Kidney (tissue), 13 donors: ENCODE measurements at regions not wholly inside any gene's neighbourhood (a gene's known extent, or its start where the extent isn't known, plus 50 kb on each side); places are given as distances from the start of the nearest gene placed in this dataset.

Experiments
- DNase-seq, 5 donors: peaks; one replicate each; pipeline ENCODE4 v3.0.0-alpha.2; 2013 to 2020
- FAIRE-seq: peaks from 2 replicates; lab custom pipeline; 2012; peaks lifted over from hg19 to GRCh38; lab: Jason Lieb, UNC
- H3K27ac ChIP-seq, 2 donors: one replicate each; pipeline ENCODE4 v1.7.0; 2013; ENCODE audit warnings: low read depth in 2 of 2, low read length in 2 of 2, inconsistent platforms in 1 of 2
- H3K27me3 ChIP-seq: one replicate; pipeline ENCODE4 v1.7.1; 2013; ENCODE audit warnings: low read length, inconsistent platforms; ENCODE audit not compliant: control insufficient read depth, insufficient read depth
- H3K36me3 ChIP-seq, 3 donors: one replicate each; pipeline versions ENCODE4 v1.7.0 to v1.7.1; 2013; ENCODE audit warnings: low read length in 3 of 3, control low read depth in 1 of 3, inconsistent platforms in 1 of 3; ENCODE audit not compliant: insufficient read depth in 3 of 3, control insufficient read depth in 2 of 3
- H3K4me1 ChIP-seq, 3 donors: one replicate each; pipeline versions ENCODE4 v1.7.0 to v1.7.1; 2013; ENCODE audit warnings: low read length in 3 of 3, inconsistent platforms in 1 of 3, low read depth in 1 of 3; ENCODE audit not compliant: control insufficient read depth in 2 of 3, insufficient read depth in 2 of 3
- H3K4me3 ChIP-seq, 3 donors: one replicate each; pipeline versions ENCODE4 v1.7.0 to v1.8.1; 2013; ENCODE audit warnings: low read length in 3 of 3, control low read depth in 1 of 3, inconsistent platforms in 1 of 3
- H3K9ac ChIP-seq, 3 donors: one replicate each; pipeline versions ENCODE4 v1.7.0 to v1.7.1; 2013; ENCODE audit warnings: low read length in 3 of 3, control low read depth in 1 of 3, inconsistent platforms in 1 of 3
- H3K9me3 ChIP-seq, 3 donors: one replicate each; pipeline versions ENCODE4 v1.7.0 to v1.7.1; 2013; ENCODE audit warnings: low read length in 3 of 3, control low read depth in 1 of 3, inconsistent platforms in 1 of 3; ENCODE audit not compliant: control insufficient read depth in 2 of 3, insufficient read depth in 1 of 3
- intact Hi-C: fragments of 100-400 bp; cut with DNase I; formaldehyde crosslinking; loops from one replicate; pipeline ENCODE4 v1.11.1; 2022
- TF ChIP-seq, protein P1 (sequence below): IDR thresholded peaks from 3 replicates; pipeline ENCODE4 v1.5.1; 2012; ENCODE audit warnings: mild to moderate bottlenecking, moderate library complexity, borderline replicate concordance; ENCODE audit not compliant: insufficient read depth; ENCODE audit errors: extremely low read depth
- donor health status: control.
- donor health status: control.
- donor health status: control.
- donor health status: control.
- donor health status: control.
- donor health status: DM: yes; HTN: yes; CAD: no.
- donor health status: Normal renal cell carcinoma (clear cell type).

DNA sequence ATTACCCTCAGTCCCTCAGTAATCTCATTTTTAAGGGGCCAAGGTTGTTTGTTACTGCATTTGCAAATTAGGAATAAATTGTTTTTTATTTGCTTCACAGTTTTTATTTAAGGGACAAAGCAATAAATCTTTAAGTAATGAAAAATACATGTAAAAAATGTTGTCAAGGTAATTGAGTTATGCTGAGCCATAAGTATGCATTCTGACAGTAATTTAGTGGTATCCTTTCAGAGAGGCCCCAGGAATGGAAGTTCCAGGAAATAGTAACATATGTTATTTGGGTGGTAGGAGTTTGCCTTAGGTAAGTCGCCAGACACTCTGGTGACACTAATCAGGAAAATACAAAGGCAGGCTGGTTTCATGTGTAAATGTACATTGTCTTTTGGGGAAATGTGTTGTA, 1787.9 kb upstream of the WWC1 start:
- Histone ChIP-seq H3K9ac (no peak overlapping the region), H3K36me3 (no peaks in the 10 kb centered on the region), H3K9me3 (no peaks in the 10 kb centered on the region), H3K27me3 (no peaks in the 10 kb centered on the region), H3K4me1 (no peaks in the 10 kb centered on the region), H3K27ac (no peak overlapping the region), H3K4me3 (no peak overlapping the region)
- TF ChIP-seq, protein P1, sequence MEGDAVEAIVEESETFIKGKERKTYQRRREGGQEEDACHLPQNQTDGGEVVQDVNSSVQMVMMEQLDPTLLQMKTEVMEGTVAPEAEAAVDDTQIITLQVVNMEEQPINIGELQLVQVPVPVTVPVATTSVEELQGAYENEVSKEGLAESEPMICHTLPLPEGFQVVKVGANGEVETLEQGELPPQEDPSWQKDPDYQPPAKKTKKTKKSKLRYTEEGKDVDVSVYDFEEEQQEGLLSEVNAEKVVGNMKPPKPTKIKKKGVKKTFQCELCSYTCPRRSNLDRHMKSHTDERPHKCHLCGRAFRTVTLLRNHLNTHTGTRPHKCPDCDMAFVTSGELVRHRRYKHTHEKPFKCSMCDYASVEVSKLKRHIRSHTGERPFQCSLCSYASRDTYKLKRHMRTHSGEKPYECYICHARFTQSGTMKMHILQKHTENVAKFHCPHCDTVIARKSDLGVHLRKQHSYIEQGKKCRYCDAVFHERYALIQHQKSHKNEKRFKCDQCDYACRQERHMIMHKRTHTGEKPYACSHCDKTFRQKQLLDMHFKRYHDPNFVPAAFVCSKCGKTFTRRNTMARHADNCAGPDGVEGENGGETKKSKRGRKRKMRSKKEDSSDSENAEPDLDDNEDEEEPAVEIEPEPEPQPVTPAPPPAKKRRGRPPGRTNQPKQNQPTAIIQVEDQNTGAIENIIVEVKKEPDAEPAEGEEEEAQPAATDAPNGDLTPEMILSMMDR: no peak
- DNase-seq: no peak
- no peak for FAIRE-seq
- intact Hi-C loops: no loop called here

DNA sequence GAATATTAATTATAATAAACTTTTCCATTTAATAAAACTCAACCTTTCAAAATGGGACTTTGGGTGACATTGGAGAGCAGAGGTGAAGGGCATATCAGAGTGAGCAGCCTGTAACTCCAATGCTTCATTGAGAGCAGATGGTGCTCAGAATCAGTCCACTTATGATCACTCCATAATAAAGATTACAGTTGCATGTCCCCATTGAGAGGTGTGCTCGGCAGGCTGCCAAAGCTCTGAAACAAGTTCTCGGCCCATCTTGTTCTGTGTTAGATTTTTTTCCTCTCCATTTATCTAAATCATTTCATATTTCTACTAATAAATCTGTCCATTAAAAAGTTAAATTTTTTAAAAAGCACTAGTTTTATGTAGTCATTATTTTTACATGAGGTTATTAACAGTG, 1786.4 kb upstream of the WWC1 start:
- FAIRE-seq (no peak), DNase-seq (no peak)
- Histone ChIP-seq H3K9me3 (no peaks in the 10 kb centered on the region), H3K27me3 (no peaks in the 10 kb centered on the region), H3K27ac (no peak overlapping the region), H3K36me3 (no peaks in the 10 kb centered on the region), H3K4me3 (no peak overlapping the region), H3K9ac (no peak overlapping the region), H3K4me1 (no peaks in the 10 kb centered on the region)
- intact Hi-C loops: no loop called here
- TF ChIP-seq, protein P1: no peak

GRCh38 chr5:166505544-166505943, 1785.9 kb upstream of the WWC1 start:
- FAIRE-seq: no peak
- Histone ChIP-seq H3K36me3 (no peaks in the 10 kb centered on the region), H3K9ac (no peak overlapping the region), H3K4me1 (no peaks in the 10 kb centered on the region), H3K4me3 (no peak overlapping the region), H3K9me3 (no peaks in the 10 kb centered on the region), H3K27ac (no peak overlapping the region), H3K27me3 (no peaks in the 10 kb centered on the region)
- no peak for DNase-seq
- TF ChIP-seq, protein P1: no peak
- intact Hi-C loops: no loop called here

DNA sequence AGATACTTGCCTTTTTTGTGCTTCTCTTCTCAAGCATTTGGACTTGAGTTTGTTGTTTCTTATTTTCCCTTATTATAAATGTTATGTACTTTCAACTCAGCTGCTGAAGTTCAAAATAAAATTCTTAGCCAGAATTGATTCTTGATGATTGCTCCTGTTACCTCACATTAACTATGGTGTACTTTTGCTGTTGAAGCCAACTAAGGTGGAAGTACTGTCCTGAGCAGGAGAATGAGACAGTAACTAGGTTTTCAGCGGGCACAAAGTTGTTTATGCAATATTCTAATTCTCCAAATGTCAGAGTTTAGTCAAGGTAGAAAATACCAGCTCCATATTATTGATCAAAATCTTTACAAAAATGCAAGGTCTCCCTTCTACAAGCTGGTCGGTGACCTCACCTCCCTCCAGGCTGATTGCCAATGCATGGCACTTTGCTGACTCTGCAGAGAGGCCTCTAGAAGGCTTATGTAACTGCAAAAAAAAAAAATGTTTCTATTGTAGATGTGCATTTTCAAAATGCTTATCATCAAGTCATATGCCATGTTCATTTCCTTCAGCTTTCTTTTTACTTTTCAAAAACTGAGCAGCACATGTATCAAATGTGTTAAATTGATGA, 1783.5 kb upstream of the WWC1 start:
- Histone ChIP-seq H3K4me1 (no peaks in the 10 kb centered on the region), H3K27me3 (no peaks in the 10 kb centered on the region), H3K9ac (no peak overlapping the region), H3K27ac (no peak overlapping the region), H3K4me3 (no peak overlapping the region), H3K9me3 (no peaks in the 10 kb centered on the region), H3K36me3 (no peaks in the 10 kb centered on the region)
- TF ChIP-seq, protein P1: no peak
- DNase-seq (no peak), FAIRE-seq (no peak)
- intact Hi-C loops: no loop called here
